HepG2 (cell line): ENCODE measurements at regions not wholly inside any gene's neighbourhood (a gene's known extent, or its start where the extent isn't known, plus 50 kb on each side); places are given as distances from the start of the nearest gene placed in this dataset.

Experiments used
- ATAC-seq: fragments of 200-7000 bp; cut with Tn5 transposase; 3 replicates; pipeline ENCODE4 v1.9.1; 2020; ENCODE audit warnings: mild to moderate bottlenecking, moderate library complexity
- BruUV-seq: library from RNA; stranded (reverse); fragments of 400-500 nt; replicated peaks from 2 replicates; lab custom pipeline; 2021; lab: Mats Ljungman, UMichigan
- CTCF ChIA-PET: fragments of 300-600 bp; formaldehyde crosslinking; extraction: SDS; loops from one replicate; lab custom pipeline; 2021; ENCODE audit warnings: low total read pairs, inconsistent platforms, low intra/inter-chr PET ratio; lab: Yijun Ruan, JAX
- POLR2A ChIA-PET: fragments of 350-600 bp; sonication (Branson Sonifier 250); formaldehyde crosslinking; loops from one replicate; lab custom pipeline; 2020; ENCODE audit warnings: antibody characterized with exemption, inconsistent platforms; lab: Yijun Ruan, JAX
- DNase-seq: peaks from one replicate; pipeline ENCODE4 v3.0.0-alpha.2; 2015; ENCODE audit warnings: low spot score
- FAIRE-seq: peaks from 3 replicates; lab custom pipeline; 2011; peaks lifted over from hg19 to GRCh38; lab: Jason Lieb, UNC
- H2AFZ ChIP-seq: one replicate; pipeline ENCODE4 v1.6.1; 2011; ENCODE audit warnings: low read length, inconsistent platforms
- H3K27ac ChIP-seq: fragments of 300-600 bp; 3 replicates; pipeline ENCODE4 v1.8.0; 2011; ENCODE audit warnings: mixed run types, mild to moderate bottlenecking, mixed read lengths, low read length, inconsistent platforms; ENCODE audit not compliant: insufficient read depth; ENCODE audit errors: extremely low read length
- H3K27me3 ChIP-seq, 2 experiments: fragments of 200-600 bp in 1 of 2; 2 replicates in 1 of 2; 3 replicates in 1 of 2; pipeline versions ENCODE4 v1.6.0 to v1.8.0; 2011; ENCODE audit warnings: low read length in 2 of 2, mild to moderate bottlenecking in 2 of 2, moderate library complexity in 2 of 2, inconsistent platforms in 1 of 2; ENCODE audit not compliant: insufficient read depth in 2 of 2, control insufficient read depth in 1 of 2
- H3K36me3 ChIP-seq, 2 experiments: fragments of 200-600 bp in 1 of 2; replicated peaks in 1 of 2; 2 replicates in 1 of 2; 3 replicates in 1 of 2; pipeline versions ENCODE4 v1.5.1 to v1.8.0; 2011; ENCODE audit warnings: low read length in 2 of 2, inconsistent platforms in 1 of 2; ENCODE audit not compliant: insufficient read depth in 2 of 2, control insufficient read depth in 1 of 2
- H3K4me1 ChIP-seq: 2 replicates; pipeline ENCODE4 v1.5.1; 2012; ENCODE audit warnings: low read length, inconsistent platforms; ENCODE audit not compliant: insufficient read depth
- H3K4me2 ChIP-seq: 2 replicates; pipeline ENCODE4 v1.6.0; 2011; ENCODE audit warnings: low read depth, low read length, inconsistent platforms
- H3K4me3 ChIP-seq, 3 experiments: fragments of 200-600 bp in 1 of 3; sonication (generic), shearing (Covaris generic) in 1 of 3; replicated peaks in 1 of 3; 2 replicates each; pipeline ENCODE4 v1.5.1; 2011 to 2016; ENCODE audit warnings: low read length in 3 of 3, inconsistent platforms in 2 of 3, low read depth in 2 of 3, mild to moderate bottlenecking in 2 of 3, control low read depth in 1 of 3, mixed read lengths in 1 of 3; ENCODE audit not compliant: insufficient read depth in 1 of 3
- H3K79me2 ChIP-seq: one replicate; pipeline ENCODE4 v1.6.1; 2011; ENCODE audit warnings: low read length, inconsistent platforms; ENCODE audit not compliant: insufficient read depth
- H3K9ac ChIP-seq: 2 replicates; pipeline ENCODE4 v1.6.0; 2011; ENCODE audit warnings: mild to moderate bottlenecking, low read depth, low read length, inconsistent platforms; ENCODE audit not compliant: insufficient read depth
- H3K9me3 ChIP-seq: 2 replicates; pipeline ENCODE4 v1.5.1; 2012; ENCODE audit warnings: mild to moderate bottlenecking, low read length
- H4K20me1 ChIP-seq: 2 replicates; pipeline ENCODE4 v1.6.0; 2011; ENCODE audit warnings: inconsistent platforms, mild to moderate bottlenecking, low read length, moderate library complexity; ENCODE audit not compliant: insufficient read depth
- ARNT2 ChIP-seq: sonication (generic); formaldehyde crosslinking; IDR thresholded peaks from 2 replicates; pipeline ENCODE4 v1.8.0; 2022; ENCODE audit warnings: mild to moderate bottlenecking, low read depth, missing genetic modification reagents, moderate library complexity
- ATM ChIP-seq: fragments of 450-650 bp; IDR thresholded peaks from 2 replicates; pipeline ENCODE4 v1.7.1; 2017; ENCODE audit warnings: mild to moderate bottlenecking, borderline replicate concordance
- CC2D1A ChIP-seq: sonication (generic); formaldehyde crosslinking; IDR thresholded peaks from 2 replicates; pipeline ENCODE4 v1.8.1; 2023; ENCODE audit warnings: mild to moderate bottlenecking, missing genetic modification reagents
- CHCHD3 ChIP-seq: sonication (generic); formaldehyde crosslinking; IDR thresholded peaks from 2 replicates; pipeline ENCODE4 v1.8.0; 2022; ENCODE audit warnings: mild to moderate bottlenecking, missing genetic modification reagents, moderate library complexity
- IRF2 ChIP-seq: IDR thresholded peaks from 2 replicates; pipeline ENCODE4 v1.6.1; 2018; ENCODE audit warnings: missing genetic modification reagents, missing compliant biosample characterization
- KLF16 ChIP-seq, 2 experiments: sonication (generic) in 1 of 2; formaldehyde crosslinking in 1 of 2; IDR thresholded peaks; 2 replicates each; pipeline versions ENCODE4 v1.6.1 to v1.8.0; 2016 to 2023; ENCODE audit warnings: missing genetic modification reagents in 2 of 2, missing compliant biosample characterization in 1 of 2
- MIXL1 ChIP-seq: IDR thresholded peaks from 2 replicates; pipeline ENCODE4 v1.6.1; 2016
- MYNN ChIP-seq: sonication (generic); formaldehyde crosslinking; IDR thresholded peaks from 2 replicates; pipeline ENCODE4 v1.4.0; 2020; ENCODE audit warnings: mild to moderate bottlenecking, low read depth, missing genetic modification reagents
- SMAD1 ChIP-seq: sonication (generic); formaldehyde crosslinking; IDR thresholded peaks from 2 replicates; pipeline ENCODE4 v1.4.0; 2020; ENCODE audit warnings: missing genetic modification reagents, low read depth, mild to moderate bottlenecking, borderline replicate concordance
- SMAD9 ChIP-seq: sonication (generic); formaldehyde crosslinking; IDR thresholded peaks from 2 replicates; pipeline ENCODE4 v1.5.1; 2020; ENCODE audit warnings: mild to moderate bottlenecking, missing genetic modification reagents
- SP2 ChIP-seq: sonication (generic); formaldehyde crosslinking; IDR thresholded peaks from 2 replicates; pipeline ENCODE4 v1.5.1; 2020; ENCODE audit warnings: mild to moderate bottlenecking, missing genetic modification reagents
- ZNF382 ChIP-seq: sonication (generic); formaldehyde crosslinking; IDR thresholded peaks from 2 replicates; pipeline ENCODE4 v1.5.0; 2020; ENCODE audit warnings: missing genetic modification reagents, mild to moderate bottlenecking, borderline replicate concordance
- ZNF546 ChIP-seq: sonication (generic); formaldehyde crosslinking; conservative IDR thresholded peaks from 2 replicates; pipeline ENCODE4 v1.8.1; 2023; ENCODE audit warnings: mild to moderate bottlenecking, missing genetic modification reagents
- WGBS: methylation state at CpG from one replicate; pipeline ENCODE4 v1.1.6; 2017; ENCODE audit warnings: low lambda C conversion rate; 5-methylcytosine and 5-hydroxymethylcytosine counted together
- in situ Hi-C: cut with HindIII; loops from 2 replicates; pipeline ENCODE4 v1.10.0; 2017; ENCODE audit warnings: low pct_unique_long_range_greater_than_20kb; ENCODE audit not compliant: extremely low pct_ligation_motif_present
- intact Hi-C: fragments of 100-400 bp; cut with micrococcal nuclease; formaldehyde crosslinking; loops from one replicate; pipeline ENCODE4 v1.10.0; 2022; ENCODE audit not compliant: unreplicated experiment
- TF ChIP-seq, protein P1 (sequence below): sonication (generic); formaldehyde crosslinking; IDR thresholded peaks from 2 replicates; pipeline ENCODE4 v1.4.0; 2020; ENCODE audit warnings: mild to moderate bottlenecking, missing genetic modification reagents
- TF ChIP-seq, protein P2 (sequence below): sonication (generic); formaldehyde crosslinking; IDR thresholded peaks from 2 replicates; pipeline ENCODE4 v1.5.1; 2020; ENCODE audit warnings: missing genetic modification reagents, mild to moderate bottlenecking, borderline replicate concordance
- TF ChIP-seq, protein P3 (sequence below): sonication (generic); formaldehyde crosslinking; IDR thresholded peaks from 2 replicates; pipeline ENCODE4 v1.9.0; 2021; ENCODE audit warnings: missing genetic modification reagents, mild to moderate bottlenecking, borderline replicate concordance

DNA sequence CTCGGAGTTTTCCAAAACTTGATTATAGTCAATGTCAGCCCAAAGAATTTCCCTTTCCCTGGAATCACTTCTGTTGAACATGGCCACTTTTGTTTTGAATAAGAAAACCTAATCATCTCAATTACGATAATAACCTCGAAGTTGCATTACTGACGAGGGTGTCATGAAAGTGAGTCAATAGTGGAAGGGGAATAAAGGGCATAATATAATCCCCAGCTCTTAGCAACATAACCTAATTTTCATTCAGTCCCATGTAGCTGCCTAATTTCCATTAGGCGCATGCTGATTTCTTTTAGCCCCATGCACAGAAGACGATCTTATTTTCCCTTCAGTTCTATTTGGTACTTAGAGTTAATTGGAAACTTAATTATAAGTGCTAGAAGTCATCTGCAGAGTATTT lies 51.1 kb upstream of the RAPH1 start:
- Histone ChIP-seq H3K36me3 (no peaks in the 10 kb centered on the region), H3K9me3 (no peaks in the 10 kb centered on the region), H3K27ac (no peak overlapping the region), H3K27me3 (no peaks in the 10 kb centered on the region), H3K9ac (no peak overlapping the region), H3K4me3 (no peak overlapping the region), H3K4me1 (peaks cover 35% of the 10 kb centered on the region), H4K20me1 (no peaks in the 10 kb centered on the region), H2AFZ (no peak overlapping the region), H3K4me2 (no peak overlapping the region), H3K79me2 (no peaks in the 10 kb centered on the region)
- DNase-seq (no peak), FAIRE-seq (no peak), ATAC-seq (no peak)
- WGBS = 79% methylated on average over 6 of the region's 6 CpGs
- TF ChIP-seq IRF2 = no peak
- TF ChIP-seq, protein P1, sequence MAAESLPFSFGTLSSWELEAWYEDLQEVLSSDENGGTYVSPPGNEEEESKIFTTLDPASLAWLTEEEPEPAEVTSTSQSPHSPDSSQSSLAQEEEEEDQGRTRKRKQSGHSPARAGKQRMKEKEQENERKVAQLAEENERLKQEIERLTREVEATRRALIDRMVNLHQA (CRISPR knock-in tag) = no peak
- TF ChIP-seq SP2 (CRISPR knock-in tag) = no peak
- TF ChIP-seq, protein P2, sequence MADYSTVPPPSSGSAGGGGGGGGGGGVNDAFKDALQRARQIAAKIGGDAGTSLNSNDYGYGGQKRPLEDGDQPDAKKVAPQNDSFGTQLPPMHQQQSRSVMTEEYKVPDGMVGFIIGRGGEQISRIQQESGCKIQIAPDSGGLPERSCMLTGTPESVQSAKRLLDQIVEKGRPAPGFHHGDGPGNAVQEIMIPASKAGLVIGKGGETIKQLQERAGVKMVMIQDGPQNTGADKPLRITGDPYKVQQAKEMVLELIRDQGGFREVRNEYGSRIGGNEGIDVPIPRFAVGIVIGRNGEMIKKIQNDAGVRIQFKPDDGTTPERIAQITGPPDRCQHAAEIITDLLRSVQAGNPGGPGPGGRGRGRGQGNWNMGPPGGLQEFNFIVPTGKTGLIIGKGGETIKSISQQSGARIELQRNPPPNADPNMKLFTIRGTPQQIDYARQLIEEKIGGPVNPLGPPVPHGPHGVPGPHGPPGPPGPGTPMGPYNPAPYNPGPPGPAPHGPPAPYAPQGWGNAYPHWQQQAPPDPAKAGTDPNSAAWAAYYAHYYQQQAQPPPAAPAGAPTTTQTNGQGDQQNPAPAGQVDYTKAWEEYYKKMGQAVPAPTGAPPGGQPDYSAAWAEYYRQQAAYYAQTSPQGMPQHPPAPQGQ = no peak
- no peak for TF ChIP-seq KLF16 (CRISPR knock-in tag; IDR thresholded peaks at IDR 0.05)
- TF ChIP-seq CC2D1A (CRISPR knock-in tag) = no peak
- ChIA-PET POLR2A (no interaction called here), CTCF (no interaction called here)
- no TSS peak for BruUV-seq
- intact Hi-C loops = no loop called here
- in situ Hi-C loops = no loop called here

DNA sequence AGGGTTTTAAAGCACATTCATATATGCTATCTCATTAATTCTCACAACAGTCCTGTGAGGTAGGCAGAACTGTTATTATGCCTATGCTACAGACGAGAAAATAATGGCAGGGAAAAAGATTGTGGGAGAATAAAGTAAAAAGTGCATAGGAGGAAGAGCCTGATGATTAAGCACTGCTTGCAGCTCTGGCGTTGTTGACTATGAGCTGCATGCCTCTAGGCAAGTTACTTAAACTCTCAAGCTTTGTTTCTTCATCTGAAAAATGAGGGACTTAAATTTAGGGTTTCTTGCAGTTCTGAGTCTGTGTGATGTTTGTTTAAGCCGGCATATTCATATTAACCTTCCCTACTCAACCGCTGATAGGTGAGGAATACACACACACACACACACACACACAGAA lies 51.6 kb upstream of the RAPH1 start:
- no peak for ATAC-seq
- POLR2A ChIA-PET = no interaction called here

More for the DNA sequence above, 51.6 kb upstream of the RAPH1 start:
- no peak for DNase-seq
- Histone ChIP-seq H3K4me1 (peaks cover 35% of the 10 kb centered on the region), H3K27ac (no peak overlapping the region), H3K9me3 (no peaks in the 10 kb centered on the region), H3K9ac (no peak overlapping the region), H4K20me1 (no peaks in the 10 kb centered on the region), H3K79me2 (no peaks in the 10 kb centered on the region), H3K36me3 (no peaks in the 10 kb centered on the region), H3K4me2 (no peak overlapping the region), H2AFZ (no peak overlapping the region)
- WGBS = 36% methylated on average over 4 of the region's 4 CpGs
- CTCF ChIA-PET = no interaction called here
- in situ Hi-C loops = no loop called here
- no peak for TF ChIP-seq SMAD1 (CRISPR knock-in tag)
- no peak for TF ChIP-seq MYNN (CRISPR knock-in tag)
- TF ChIP-seq MIXL1 (CRISPR knock-in tag) = no peak
- no peak for TF ChIP-seq ARNT2
- TF ChIP-seq CHCHD3 (CRISPR knock-in tag) = no peak
- TF ChIP-seq ATM = no peak
- TF ChIP-seq, protein P3, sequence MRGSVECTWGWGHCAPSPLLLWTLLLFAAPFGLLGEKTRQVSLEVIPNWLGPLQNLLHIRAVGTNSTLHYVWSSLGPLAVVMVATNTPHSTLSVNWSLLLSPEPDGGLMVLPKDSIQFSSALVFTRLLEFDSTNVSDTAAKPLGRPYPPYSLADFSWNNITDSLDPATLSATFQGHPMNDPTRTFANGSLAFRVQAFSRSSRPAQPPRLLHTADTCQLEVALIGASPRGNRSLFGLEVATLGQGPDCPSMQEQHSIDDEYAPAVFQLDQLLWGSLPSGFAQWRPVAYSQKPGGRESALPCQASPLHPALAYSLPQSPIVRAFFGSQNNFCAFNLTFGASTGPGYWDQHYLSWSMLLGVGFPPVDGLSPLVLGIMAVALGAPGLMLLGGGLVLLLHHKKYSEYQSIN = no peak
- TF ChIP-seq ZNF382 = no peak
- TF ChIP-seq SMAD9 (CRISPR knock-in tag) = no peak
- TF ChIP-seq ZNF546 (CRISPR knock-in tag) = no peak
- TF ChIP-seq, all 625 proteins: peak for 0
- intact Hi-C loops = no loop called here
- H3K4me3 ChIP-seq = no peak overlapping the region
- BruUV-seq = no TSS peak
- no peaks in the 10 kb centered on the region for H3K27me3 ChIP-seq
- FAIRE-seq = no peak
